A673 (cell line): ENCODE measurements at regions not wholly inside any gene's neighbourhood (a gene's known extent, or its start where the extent isn't known, plus 50 kb on each side); places are given as distances from the start of the nearest gene placed in this dataset.

ENCODE experiments used
- BruUV-seq: library from RNA; stranded (reverse); fragments of 400-500 nt; replicated peaks from 2 replicates; lab custom pipeline; 2021; lab: Mats Ljungman, UMichigan
- CTCF ChIA-PET: fragments of 300-600 bp; sonication (Branson Sonifier 250); formaldehyde crosslinking; loops from one replicate; lab custom pipeline; 2022; ENCODE audit warnings: antibody characterized with exemption; lab: Charles Lee
- POLR2A ChIA-PET: fragments of 300-600 bp; sonication (Branson Sonifier 250); formaldehyde crosslinking; loops from one replicate; lab custom pipeline; 2022; ENCODE audit warnings: antibody characterized with exemption; ENCODE audit not compliant: low non-redundant PET; lab: Charles Lee
- DNase-seq: peaks from one replicate; pipeline ENCODE4 v3.0.0-alpha.2; 2015; ENCODE audit warnings: low spot score
- H3K27ac ChIP-seq: fragments of 200-600 bp; sonication (generic); 2 replicates; pipeline ENCODE4 v1.5.1; 2016; ENCODE audit warnings: mixed run types, low read depth, mild to moderate bottlenecking, mixed read lengths, antibody characterized with exemption, low read length; ENCODE audit not compliant: poor library complexity, severe bottlenecking
- H3K27me3 ChIP-seq: fragments of 200-600 bp; sonication (generic); replicated peaks from 2 replicates; pipeline ENCODE4 v1.6.1; 2017; ENCODE audit warnings: mixed run types, low read depth, mild to moderate bottlenecking, mixed read lengths, antibody characterized with exemption, low read length; ENCODE audit not compliant: insufficient read depth, poor library complexity
- H3K36me3 ChIP-seq: fragments of 200-600 bp; sonication (generic); 2 replicates; pipeline ENCODE4 v1.6.1; 2016; ENCODE audit warnings: mixed run types, mild to moderate bottlenecking, mixed read lengths, antibody characterized with exemption, low read length; ENCODE audit not compliant: insufficient read depth, poor library complexity, severe bottlenecking
- H3K4me1 ChIP-seq: fragments of 200-600 bp; sonication (generic); 2 replicates; pipeline ENCODE4 v1.6.1; 2017; ENCODE audit warnings: mixed run types, mild to moderate bottlenecking, mixed read lengths, antibody characterized with exemption, low read length; ENCODE audit not compliant: insufficient read depth, poor library complexity, severe bottlenecking
- H3K4me3 ChIP-seq: fragments of 200-600 bp; sonication (generic); 2 replicates; pipeline ENCODE4 v1.5.1; 2016; ENCODE audit warnings: low read depth, mixed run types, mild to moderate bottlenecking, mixed read lengths, low read length; ENCODE audit not compliant: poor library complexity, severe bottlenecking
- H3K9me3 ChIP-seq: fragments of 200-600 bp; sonication (generic); 2 replicates; pipeline ENCODE4 v1.6.1; 2016; ENCODE audit warnings: mixed run types, low read depth, mild to moderate bottlenecking, mixed read lengths, antibody characterized with exemption, low read length; ENCODE audit not compliant: poor library complexity, severe bottlenecking
- CTCF ChIP-seq: fragments of 300-800, 200-600 bp; sonication (generic); conservative IDR thresholded peaks from 2 replicates; pipeline ENCODE4 v1.5.1; 2017; ENCODE audit warnings: low read depth, mild to moderate bottlenecking, antibody characterized with exemption, low read length, moderate library complexity, mixed read lengths
- EZH2 ChIP-seq: fragments of 200-600 bp; sonication (generic); IDR thresholded peaks from 2 replicates; pipeline ENCODE4 v1.6.1; 2017; ENCODE audit warnings: borderline replicate concordance, low read depth, mild to moderate bottlenecking, mixed read lengths, antibody characterized with exemption, low read length; ENCODE audit not compliant: poor library complexity, severe bottlenecking
- intact Hi-C: fragments of 100-400 bp; cut with micrococcal nuclease; formaldehyde crosslinking; loops from one replicate; pipeline ENCODE4 v1.10.0; 2022; ENCODE audit not compliant: unreplicated experiment

- DNase-seq, result no peak
- H3K4me1 ChIP-seq, result no peaks in the 10 kb centered on the region
- POLR2A ChIA-PET, result no interaction called here
- no peak overlapping the region for H3K4me3 ChIP-seq
- no peaks in the 10 kb centered on the region for H3K27me3 ChIP-seq
- CTCF ChIA-PET, result no interaction called here
- BruUV-seq, result no TSS peak
- intact Hi-C loops, result no loop called here
- TF ChIP-seq CTCF (no peak), EZH2 (no peak)
- H3K36me3 ChIP-seq, result no peaks in the 10 kb centered on the region
- no peaks in the 10 kb centered on the region for H3K9me3 ChIP-seq
- no peak overlapping the region for H3K27ac ChIP-seq
Observed at GRCh38 chr4:138831948-138832347, 183.6 kb upstream of the NOCT start.

DNA sequence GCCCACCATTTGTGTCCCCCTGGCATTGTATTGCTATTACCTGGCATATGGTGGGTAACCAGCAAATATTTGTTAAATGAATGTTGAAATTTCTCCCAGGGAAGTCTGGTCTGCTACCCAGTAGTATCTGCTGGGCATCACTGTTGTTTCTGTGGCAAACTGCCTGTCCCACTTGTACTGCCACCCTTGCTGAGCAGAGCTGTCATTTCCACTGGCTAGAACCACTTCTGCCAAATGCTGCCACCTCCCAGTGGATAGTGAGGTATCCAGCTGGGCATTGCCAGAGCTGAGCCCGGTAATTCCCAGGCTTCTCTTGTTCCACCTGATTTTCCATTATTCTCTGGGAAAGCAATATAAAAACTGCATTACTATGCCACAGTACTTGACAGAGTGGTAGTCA lies 186.7 kb upstream of the NOCT start:
- no peaks in the 10 kb centered on the region for H3K4me1 ChIP-seq
- DNase-seq, result no peak
- H3K27ac ChIP-seq, result no peak overlapping the region
- BruUV-seq, result no TSS peak
- no peak for TF ChIP-seq CTCF
- TF ChIP-seq EZH2, result no peak
- no peaks in the 10 kb centered on the region for H3K36me3 ChIP-seq
- intact Hi-C loops, result no loop called here
- no peaks in the 10 kb centered on the region for H3K9me3 ChIP-seq
- ChIA-PET CTCF (no interaction called here), POLR2A (no interaction called here)
- no peak overlapping the region for H3K4me3 ChIP-seq
- no peaks in the 10 kb centered on the region for H3K27me3 ChIP-seq

DNA sequence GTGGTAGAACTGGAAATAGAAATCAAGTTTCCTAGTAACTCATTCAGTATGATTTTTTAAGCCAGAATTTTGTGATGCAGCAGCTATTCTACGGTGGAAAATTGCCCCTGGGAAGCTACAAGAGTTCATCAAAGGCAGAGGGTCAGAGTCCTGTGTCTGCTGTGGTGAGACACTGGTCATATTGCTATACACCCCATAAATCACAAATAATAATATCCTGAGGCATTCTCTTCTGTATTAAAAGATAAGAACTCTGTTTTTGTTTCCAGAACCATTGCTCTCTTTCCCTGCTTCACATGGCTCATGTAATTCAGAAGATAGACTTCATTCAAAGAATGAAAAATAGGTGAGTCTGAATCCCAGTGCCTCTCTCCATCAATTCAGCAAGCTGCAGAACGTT lies 188.8 kb upstream of the NOCT start:
- CTCF ChIA-PET, result no interaction called here
- POLR2A ChIA-PET, result no interaction called here
- H3K27ac ChIP-seq, result no peak overlapping the region
- no peaks in the 10 kb centered on the region for H3K36me3 ChIP-seq
- TF ChIP-seq CTCF (no peak), EZH2 (no peak)
- H3K4me1 ChIP-seq, result no peaks in the 10 kb centered on the region
- H3K27me3 ChIP-seq, result no peaks in the 10 kb centered on the region
- no peak for DNase-seq
- no peak overlapping the region for H3K4me3 ChIP-seq
- intact Hi-C loops, result no loop called here
- H3K9me3 ChIP-seq, result no peaks in the 10 kb centered on the region
- BruUV-seq, result no TSS peak
